ENCODE measurements at regions not wholly inside any gene's neighbourhood (a gene's known extent, or its start where the extent isn't known, plus 50 kb on each side); places are given as distances from the start of the nearest gene placed in this dataset.

DNA sequence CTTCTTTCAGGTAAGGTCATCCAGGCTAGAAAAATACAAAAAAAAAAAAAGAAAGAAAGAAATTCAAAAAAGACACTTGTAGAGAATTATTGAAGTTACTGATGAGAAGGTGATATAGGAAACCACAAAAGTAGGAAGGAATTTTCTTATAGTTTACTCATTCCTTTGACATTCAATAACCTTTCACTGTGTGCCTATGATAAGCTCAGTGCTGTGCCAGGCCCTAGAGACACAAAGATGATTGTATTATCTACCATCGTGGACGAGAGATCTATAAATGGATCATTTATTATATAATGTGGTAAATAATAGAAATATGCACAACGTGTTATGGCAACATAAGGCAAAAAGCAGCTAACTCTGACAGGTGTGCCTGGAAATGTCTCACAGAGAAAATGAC, 109.6 kb upstream of the NGF start:
- Histone ChIP-seq H4K20me1 (ENCODE audit: control insufficient read depth, insufficient read depth, insufficient read length) (no peaks in the 10 kb centered on the region), H3T11ph (ENCODE audit: low read length) (no peak overlapping the region), H2BK5ac (ENCODE audit: insufficient read length, low read length) (no peak overlapping the region), H2BK120ac (ENCODE audit: low read depth, low read length, poor library complexity, severe bottlenecking) (no peak overlapping the region), H3K27me3 (ENCODE audit: insufficient read depth, low read length) (no peaks in the 10 kb centered on the region), H2AFZ (ENCODE audit: low read length) (no peak overlapping the region), H3K9ac (ENCODE audit: extremely low read depth, insufficient read length, low read length) (no peak overlapping the region), H3K4ac (ENCODE audit: low read depth, low read length) (no peak overlapping the region), H4K8ac (replicated peaks; ENCODE audit: insufficient read length, low read depth, low read length) (no peak overlapping the region), H3K4me1 (ENCODE audit: insufficient read depth, low read length) (no peaks in the 10 kb centered on the region), H3K27ac (ENCODE audit: insufficient read length, low read depth, low read length) (no peak overlapping the region), H4K91ac (ENCODE audit: insufficient read length, low read depth, low read length) (no peak overlapping the region), H3K79me1 (ENCODE audit: insufficient read depth, low read depth, low read length, poor library complexity, severe bottlenecking) (no peaks in the 10 kb centered on the region), H3K79me2 (ENCODE audit: insufficient read depth, low read length) (no peaks in the 10 kb centered on the region), H3K23me2 (ENCODE audit: insufficient read length, low read depth, low read length, poor library complexity, severe bottlenecking) (no peaks in the 10 kb centered on the region), H3K23ac (ENCODE audit: insufficient read length, low read depth, low read length) (no peak overlapping the region), H2BK20ac (ENCODE audit: low read depth, low read length, poor library complexity, severe bottlenecking) (no peak overlapping the region), H2BK12ac (ENCODE audit: insufficient read length, low read depth, low read length) (no peak overlapping the region), H4K5ac (ENCODE audit: insufficient read length, low read depth, low read length) (no peak overlapping the region), H3K9me3 (ENCODE audit: control insufficient read depth, low read depth, low read length) (no peaks in the 10 kb centered on the region), H3K56ac (ENCODE audit: insufficient read length, low read depth, low read length) (no peak overlapping the region), H3K14ac (ENCODE audit: insufficient read depth, low read length) (no peak overlapping the region), H2BK15ac (ENCODE audit: low read depth, low read length) (no peak overlapping the region), H3K18ac (ENCODE audit: insufficient read length, low read depth, low read length) (no peak overlapping the region), H2AK5ac (ENCODE audit: insufficient read length, low read length) (no peak overlapping the region), H3K4me2 (ENCODE audit: insufficient read depth, insufficient read length, low read length) (no peak overlapping the region)
- TF ChIP-seq, protein P1, sequence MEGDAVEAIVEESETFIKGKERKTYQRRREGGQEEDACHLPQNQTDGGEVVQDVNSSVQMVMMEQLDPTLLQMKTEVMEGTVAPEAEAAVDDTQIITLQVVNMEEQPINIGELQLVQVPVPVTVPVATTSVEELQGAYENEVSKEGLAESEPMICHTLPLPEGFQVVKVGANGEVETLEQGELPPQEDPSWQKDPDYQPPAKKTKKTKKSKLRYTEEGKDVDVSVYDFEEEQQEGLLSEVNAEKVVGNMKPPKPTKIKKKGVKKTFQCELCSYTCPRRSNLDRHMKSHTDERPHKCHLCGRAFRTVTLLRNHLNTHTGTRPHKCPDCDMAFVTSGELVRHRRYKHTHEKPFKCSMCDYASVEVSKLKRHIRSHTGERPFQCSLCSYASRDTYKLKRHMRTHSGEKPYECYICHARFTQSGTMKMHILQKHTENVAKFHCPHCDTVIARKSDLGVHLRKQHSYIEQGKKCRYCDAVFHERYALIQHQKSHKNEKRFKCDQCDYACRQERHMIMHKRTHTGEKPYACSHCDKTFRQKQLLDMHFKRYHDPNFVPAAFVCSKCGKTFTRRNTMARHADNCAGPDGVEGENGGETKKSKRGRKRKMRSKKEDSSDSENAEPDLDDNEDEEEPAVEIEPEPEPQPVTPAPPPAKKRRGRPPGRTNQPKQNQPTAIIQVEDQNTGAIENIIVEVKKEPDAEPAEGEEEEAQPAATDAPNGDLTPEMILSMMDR (conservative IDR thresholded peaks at IDR 0.05) = no peak
- Mint-ChIP-seq H3K27me3 (ENCODE audit: low read depth) (no peaks in the 10 kb centered on the region; the same call in 1 of the 2 replicates), H3K36me3 (ENCODE audit: insufficient read depth in 1 of 3, low read depth in 3 of 3) (no peaks in the 10 kb centered on the region), H3K4me3 (no peak overlapping the region), H3K9me3 (no peaks in the 10 kb centered on the region), H3K4me1 (no peaks in the 10 kb centered on the region), H3K27ac (no peak overlapping the region)
- no peak for DNase-seq
- no CpG with 5 or more reads among the region's 3 CpGs for WGBS (ENCODE audit: extremely low coverage, insufficient read length, low lambda C conversion rate)

Data from H9 (cell line).